HG03103 (cell line): ENCODE measurements at regions not wholly inside any gene's neighbourhood (a gene's known extent, or its start where the extent isn't known, plus 50 kb on each side); places are given as distances from the start of the nearest gene placed in this dataset.

Source experiments
- ATAC-seq: cut with Tn5 transposase; IDR thresholded peaks from one replicate; pipeline ENCODE4 v1.9.1; 2021; ENCODE audit warnings: low read depth; ENCODE audit not compliant: unreplicated experiment

- ATAC-seq, result no peak
Measured at GRCh38 chr13:89827552-89827951, 1519.9 kb upstream of the MIR17HG start.

GRCh38 chr13:89828506-89828905 lies 1519.0 kb upstream of the MIR17HG start:
- ATAC-seq, result no peak

GRCh38 chr13:89831157-89831556 lies 1516.3 kb upstream of the MIR17HG start:
- no peak for ATAC-seq

GRCh38 chr13:89832827-89833226 lies 1514.7 kb upstream of the MIR17HG start:
- ATAC-seq, result no peak

GRCh38 chr13:89843621-89844020 lies 1503.9 kb upstream of the MIR17HG start:
- ATAC-seq, result no peak

GRCh38 chr13:89845874-89846273 lies 1501.6 kb upstream of the MIR17HG start:
- ATAC-seq, result no peak

- no peak for ATAC-seq
Measured at GRCh38 chr13:89846926-89847585, 1500.4 kb upstream of the MIR17HG start.

- no peak for ATAC-seq
Measured at GRCh38 chr13:89852570-89852969, 1494.9 kb upstream of the MIR17HG start.

- no peak for ATAC-seq
Measured at GRCh38 chr13:89856512-89856911, 1491.0 kb upstream of the MIR17HG start.

GRCh38 chr13:89857502-89857901 lies 1490.0 kb upstream of the MIR17HG start:
- ATAC-seq, result no peak

GRCh38 chr13:89862011-89862690 lies 1485.3 kb upstream of the MIR17HG start:
- no peak for ATAC-seq

GRCh38 chr13:89862691-89863036 lies 1484.8 kb upstream of the MIR17HG start:
- ATAC-seq, result no peak

GRCh38 chr13:89865164-89866064 lies 1482.1 kb upstream of the MIR17HG start:
- ATAC-seq, result no peak

GRCh38 chr13:89869312-89869711 lies 1478.2 kb upstream of the MIR17HG start:
- ATAC-seq, result no peak

- ATAC-seq, result no peak
Measured at GRCh38 chr13:89878904-89879303, 1468.6 kb upstream of the MIR17HG start.

- ATAC-seq, result no peak
Measured at GRCh38 chr13:89880201-89880600, 1467.3 kb upstream of the MIR17HG start.

GRCh38 chr13:89883893-89884448 lies 1463.5 kb upstream of the MIR17HG start:
- ATAC-seq, result no peak

- ATAC-seq, result no peak
Measured at GRCh38 chr13:89890806-89891205, 1456.7 kb upstream of the MIR17HG start.

- ATAC-seq, result no peak
Measured at GRCh38 chr13:89891416-89891815, 1456.1 kb upstream of the MIR17HG start.

- peak; percentile 66 for ATAC-seq
Measured at GRCh38 chr13:89897681-89898080, 1449.8 kb upstream of the MIR17HG start.
